ENCODE measurements at regions not wholly inside any gene's neighbourhood (a gene's known extent, or its start where the extent isn't known, plus 50 kb on each side); places are given as distances from the start of the nearest gene placed in this dataset.

- Histone ChIP-seq H4K20me1 (ENCODE audit: insufficient read depth) (no peaks in the 10 kb centered on the region), H3K4me1 (replicated peaks; ENCODE audit: insufficient read depth) (no peaks in the 10 kb centered on the region), H3K9me2 (ENCODE audit: insufficient read depth) (no peaks in the 10 kb centered on the region), H3K4me2 (no peak overlapping the region), H3K27me3 (ENCODE audit: insufficient read depth, low read depth) (no peaks in the 10 kb centered on the region), H2AFZ (no peak overlapping the region), H3K4me3 (no peak overlapping the region), H3F3A (ENCODE audit: insufficient read depth, low read depth) (no peaks in the 10 kb centered on the region), H3K27ac (no peak overlapping the region), H3K36me3 (ENCODE audit: low read depth) (no peaks in the 10 kb centered on the region), H3K79me2 (ENCODE audit: low read depth) (no peaks in the 10 kb centered on the region), H3K9me3 (ENCODE audit: insufficient read depth, low read depth) (no peaks in the 10 kb centered on the region)
- POLR2A ChIA-PET (ENCODE audit: unreplicated experiment), result no interaction called here
- BruUV-seq (replicated peaks), result no TSS peak
- CTCF ChIA-PET, result no interaction called here
- DNase-seq, result no peak
- TF ChIP-seq, protein P1, sequence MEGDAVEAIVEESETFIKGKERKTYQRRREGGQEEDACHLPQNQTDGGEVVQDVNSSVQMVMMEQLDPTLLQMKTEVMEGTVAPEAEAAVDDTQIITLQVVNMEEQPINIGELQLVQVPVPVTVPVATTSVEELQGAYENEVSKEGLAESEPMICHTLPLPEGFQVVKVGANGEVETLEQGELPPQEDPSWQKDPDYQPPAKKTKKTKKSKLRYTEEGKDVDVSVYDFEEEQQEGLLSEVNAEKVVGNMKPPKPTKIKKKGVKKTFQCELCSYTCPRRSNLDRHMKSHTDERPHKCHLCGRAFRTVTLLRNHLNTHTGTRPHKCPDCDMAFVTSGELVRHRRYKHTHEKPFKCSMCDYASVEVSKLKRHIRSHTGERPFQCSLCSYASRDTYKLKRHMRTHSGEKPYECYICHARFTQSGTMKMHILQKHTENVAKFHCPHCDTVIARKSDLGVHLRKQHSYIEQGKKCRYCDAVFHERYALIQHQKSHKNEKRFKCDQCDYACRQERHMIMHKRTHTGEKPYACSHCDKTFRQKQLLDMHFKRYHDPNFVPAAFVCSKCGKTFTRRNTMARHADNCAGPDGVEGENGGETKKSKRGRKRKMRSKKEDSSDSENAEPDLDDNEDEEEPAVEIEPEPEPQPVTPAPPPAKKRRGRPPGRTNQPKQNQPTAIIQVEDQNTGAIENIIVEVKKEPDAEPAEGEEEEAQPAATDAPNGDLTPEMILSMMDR (conservative IDR thresholded peaks at IDR 0.05), result no peak
- no peak for TF ChIP-seq EZH2 (IDR thresholded peaks at IDR 0.05; ENCODE audit: low read depth)
- intact Hi-C loops (cut with micrococcal nuclease; ENCODE audit: unreplicated experiment), result no loop called here
Observed at GRCh38 chr10:59463909-59464308, 101.6 kb upstream of the FAM13C start.

GRCh38 chr10:59460601-59461000 is 98.3 kb upstream of the FAM13C start:
- no peak overlapping the region for H3K4me3 ChIP-seq
- H3K4me1 ChIP-seq (replicated peaks; ENCODE audit: insufficient read depth), result no peaks in the 10 kb centered on the region
- no peak overlapping the region for H2AFZ ChIP-seq
- intact Hi-C loops (cut with micrococcal nuclease; ENCODE audit: unreplicated experiment), result no loop called here
- no peaks in the 10 kb centered on the region for H3K79me2 ChIP-seq (ENCODE audit: low read depth)
- no peak for DNase-seq
- H4K20me1 ChIP-seq (ENCODE audit: insufficient read depth), result no peaks in the 10 kb centered on the region
- no TSS peak for BruUV-seq (replicated peaks)
- H3K27me3 ChIP-seq (ENCODE audit: insufficient read depth, low read depth), result no peaks in the 10 kb centered on the region
- no peaks in the 10 kb centered on the region for H3F3A ChIP-seq (ENCODE audit: insufficient read depth, low read depth)
- CTCF ChIA-PET, result no interaction called here
- no peak overlapping the region for H3K27ac ChIP-seq
- H3K4me2 ChIP-seq, result no peak overlapping the region
- no peaks in the 10 kb centered on the region for H3K9me3 ChIP-seq (ENCODE audit: insufficient read depth, low read depth)
- TF ChIP-seq, protein P1 (conservative IDR thresholded peaks at IDR 0.05), result no peak
- TF ChIP-seq EZH2 (IDR thresholded peaks at IDR 0.05; ENCODE audit: low read depth), result no peak
- no peaks in the 10 kb centered on the region for H3K36me3 ChIP-seq (ENCODE audit: low read depth)
- POLR2A ChIA-PET (ENCODE audit: unreplicated experiment), result no interaction called here
- H3K9me2 ChIP-seq (ENCODE audit: insufficient read depth), result no peaks in the 10 kb centered on the region

DNA sequence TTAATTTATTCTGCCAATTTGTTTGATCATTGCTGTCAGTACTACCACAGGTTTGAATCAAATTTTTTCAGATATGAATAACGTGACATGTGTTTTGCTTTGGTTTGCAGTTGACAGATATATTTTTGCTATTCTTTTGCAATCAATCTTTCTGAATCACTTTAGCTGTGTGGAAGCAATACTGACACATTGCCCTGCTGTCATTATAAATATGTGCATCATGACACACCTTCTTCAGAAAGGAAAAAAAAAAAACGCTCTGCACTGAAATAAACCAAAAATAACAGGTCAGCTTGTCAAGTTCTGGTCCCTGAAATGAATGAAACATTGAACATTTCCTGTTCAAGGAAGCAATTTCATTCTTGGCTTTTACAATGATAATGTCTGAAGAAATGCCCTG is 93.8 kb upstream of the FAM13C start:
- Histone ChIP-seq H3K27ac (no peak overlapping the region), H2AFZ (no peak overlapping the region), H4K20me1 (ENCODE audit: insufficient read depth) (no peaks in the 10 kb centered on the region), H3K4me3 (no peak overlapping the region), H3F3A (ENCODE audit: insufficient read depth, low read depth) (no peaks in the 10 kb centered on the region), H3K9me2 (ENCODE audit: insufficient read depth) (no peaks in the 10 kb centered on the region), H3K27me3 (ENCODE audit: insufficient read depth, low read depth) (no peaks in the 10 kb centered on the region), H3K79me2 (ENCODE audit: low read depth) (no peaks in the 10 kb centered on the region), H3K4me2 (no peak overlapping the region), H3K9me3 (ENCODE audit: insufficient read depth, low read depth) (no peaks in the 10 kb centered on the region), H3K36me3 (ENCODE audit: low read depth) (no peaks in the 10 kb centered on the region), H3K4me1 (replicated peaks; ENCODE audit: insufficient read depth) (no peaks in the 10 kb centered on the region)
- TF ChIP-seq, protein P1 (conservative IDR thresholded peaks at IDR 0.05), result no peak
- no peak for TF ChIP-seq EZH2 (IDR thresholded peaks at IDR 0.05; ENCODE audit: low read depth)
- no TSS peak for BruUV-seq (replicated peaks)
- POLR2A ChIA-PET (ENCODE audit: unreplicated experiment), result no interaction called here
- CTCF ChIA-PET, result no interaction called here
- intact Hi-C loops (cut with micrococcal nuclease; ENCODE audit: unreplicated experiment), result no loop called here
- no peak for DNase-seq
